Upper lobe of right lung (tissue), 1 donor: ENCODE measurements at regions not wholly inside any gene's neighbourhood (a gene's known extent, or its start where the extent isn't known, plus 50 kb on each side); places are given as distances from the start of the nearest gene placed in this dataset.

Experiments used
- ATAC-seq: fragments of 200-7000 bp; cut with Tn5 transposase; one replicate; pipeline ENCODE4 v1.9.1; 2020; ENCODE audit warnings: mild to moderate bottlenecking, moderate library complexity
- DNase-seq: peaks from one replicate; pipeline ENCODE4 v3.0.0-alpha.2; 2020
- H3K27ac ChIP-seq: fragments of 200-600 bp; one replicate; pipeline ENCODE4 v1.8.0; 2022
- H3K27me3 ChIP-seq: fragments of 200-600 bp; one replicate; pipeline ENCODE4 v1.8.0; 2022; ENCODE audit warnings: mild to moderate bottlenecking
- H3K36me3 ChIP-seq: fragments of 200-600 bp; one replicate; pipeline ENCODE4 v1.8.0; 2022
- H3K4me1 ChIP-seq: fragments of 200-600 bp; one replicate; pipeline ENCODE4 v1.8.0; 2022
- H3K4me3 ChIP-seq: fragments of 200-600 bp; one replicate; pipeline ENCODE4 v1.8.0; 2022; ENCODE audit warnings: mild to moderate bottlenecking
- H3K9me3 ChIP-seq: fragments of 200-600 bp; one replicate; pipeline ENCODE4 v1.8.0; 2022
- CTCF ChIP-seq: fragments of 200-600 bp; IDR thresholded peaks from one replicate; pipeline ENCODE4 v1.8.0; 2022; ENCODE audit warnings: antibody characterized with exemption
- intact Hi-C: fragments of 100-400 bp; cut with DNase I; formaldehyde crosslinking; loops from one replicate; pipeline ENCODE4 v1.11.0; 2022
- donor health status: DM: no; HTN: yes; CAD: no; lungs with severe emphysema.

GRCh38 chr11:10916665-10917064, 58.8 kb upstream of the ZBED5 start:
- DNase-seq (no peak), ATAC-seq (peak; percentile 21)
- H3K4me3 ChIP-seq = no peak overlapping the region
- no peaks in the 10 kb centered on the region for H3K9me3 ChIP-seq
- no peak for TF ChIP-seq CTCF
- intact Hi-C loops = no loop called here
- H3K36me3 ChIP-seq = no peaks in the 10 kb centered on the region
- no peaks in the 10 kb centered on the region for H3K27me3 ChIP-seq
- H3K4me1 ChIP-seq = peaks cover 5% of the 10 kb centered on the region
- H3K27ac ChIP-seq = no peak overlapping the region

DNA sequence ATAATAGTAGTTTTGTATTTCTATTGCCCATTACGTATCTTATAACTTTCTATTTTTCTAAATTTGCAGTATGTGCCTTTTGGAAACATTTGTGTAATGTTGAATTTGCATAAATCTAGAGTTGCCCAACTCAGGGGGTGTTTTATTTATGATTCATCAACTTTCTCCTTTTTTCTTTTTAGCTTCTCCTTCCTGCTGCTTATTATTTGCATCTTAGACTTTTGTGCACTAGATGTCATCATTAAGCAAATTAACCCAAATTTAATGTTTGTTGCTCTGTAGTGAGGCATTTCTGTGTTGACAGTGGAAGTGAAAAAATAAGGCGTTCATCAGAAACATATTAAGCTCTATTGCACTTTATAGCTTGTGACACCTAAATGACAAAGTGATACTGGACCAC, 56.2 kb upstream of the ZBED5 start:
- TF ChIP-seq CTCF = no peak
- DNase-seq (no peak), ATAC-seq (no peak)
- H3K27me3 ChIP-seq = no peaks in the 10 kb centered on the region
- H3K4me1 ChIP-seq = no peaks in the 10 kb centered on the region
- no peak overlapping the region for H3K27ac ChIP-seq
- H3K36me3 ChIP-seq = no peaks in the 10 kb centered on the region
- H3K4me3 ChIP-seq = no peak overlapping the region
- intact Hi-C loops = no loop called here
- no peaks in the 10 kb centered on the region for H3K9me3 ChIP-seq

DNA sequence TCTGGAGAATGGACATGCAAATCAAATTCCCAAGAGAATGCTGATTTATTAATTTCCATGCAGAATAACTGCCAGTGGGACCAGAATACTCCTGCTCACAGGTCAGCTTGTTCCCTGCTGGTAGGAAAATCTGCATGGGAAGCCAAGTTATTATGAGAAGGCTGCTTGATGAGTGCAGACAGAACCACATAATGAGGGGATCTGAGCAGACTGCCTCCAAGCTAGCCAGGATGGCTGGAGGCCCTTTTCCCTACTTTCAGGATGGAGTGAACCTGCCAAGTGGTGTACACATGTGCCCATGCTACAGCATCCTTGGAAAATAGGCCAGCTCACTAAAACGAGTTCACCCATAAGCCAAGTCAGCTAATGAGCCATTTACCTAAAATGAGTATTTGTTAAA, 55.2 kb upstream of the ZBED5 start:
- intact Hi-C loops = no loop called here
- no peak for ATAC-seq
- H3K27ac ChIP-seq = no peak overlapping the region
- no peaks in the 10 kb centered on the region for H3K36me3 ChIP-seq
- DNase-seq = no peak
- no peak overlapping the region for H3K4me3 ChIP-seq
- no peak for TF ChIP-seq CTCF
- no peaks in the 10 kb centered on the region for H3K4me1 ChIP-seq
- no peaks in the 10 kb centered on the region for H3K27me3 ChIP-seq
- H3K9me3 ChIP-seq = no peaks in the 10 kb centered on the region

GRCh38 chr11:10911907-10912306, 54.1 kb upstream of the ZBED5 start:
- Histone ChIP-seq H3K4me3 (no peak overlapping the region), H3K4me1 (no peaks in the 10 kb centered on the region), H3K36me3 (no peaks in the 10 kb centered on the region), H3K9me3 (no peaks in the 10 kb centered on the region), H3K27ac (no peak overlapping the region), H3K27me3 (no peaks in the 10 kb centered on the region)
- TF ChIP-seq CTCF = no peak
- intact Hi-C loops = no loop called here
- ATAC-seq (peak; percentile 20), DNase-seq (no peak)

GRCh38 chr11:10909141-10909883, 51.5 kb upstream of the ZBED5 start:
- DNase-seq (no peak), ATAC-seq (peak; percentile 68)
- no peaks in the 10 kb centered on the region for H3K4me1 ChIP-seq
- no peak for TF ChIP-seq CTCF
- no peak overlapping the region for H3K4me3 ChIP-seq
- no peaks in the 10 kb centered on the region for H3K36me3 ChIP-seq
- no peaks in the 10 kb centered on the region for H3K27me3 ChIP-seq
- no peak overlapping the region for H3K27ac ChIP-seq
- H3K9me3 ChIP-seq = no peaks in the 10 kb centered on the region
- intact Hi-C loops = no loop called here
